ENCODE measurements at regions not wholly inside any gene's neighbourhood (a gene's known extent, or its start where the extent isn't known, plus 50 kb on each side); places are given as distances from the start of the nearest gene placed in this dataset.

DNA sequence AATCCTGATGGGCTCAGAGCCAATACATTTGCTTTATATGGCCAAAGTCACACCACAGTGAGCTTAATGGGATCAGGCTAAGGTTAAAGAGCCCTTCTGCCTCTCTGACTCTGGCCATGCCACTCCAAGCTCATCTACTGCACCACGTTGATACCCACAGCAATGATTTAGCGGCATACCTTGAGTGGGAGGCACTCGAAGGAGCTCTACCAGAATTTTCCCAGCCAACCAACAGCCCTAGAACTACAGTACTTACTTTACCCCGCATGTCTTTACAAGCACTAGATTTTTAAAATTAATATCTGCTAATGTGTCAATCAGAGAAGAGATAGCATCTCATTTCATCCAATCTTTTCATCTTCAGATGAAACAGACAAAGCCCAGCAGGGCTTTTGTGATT lies 300.5 kb downstream of the GRIN2B start:
- no peak for DNase-seq (ENCODE audit: low read depth)

DNA sequence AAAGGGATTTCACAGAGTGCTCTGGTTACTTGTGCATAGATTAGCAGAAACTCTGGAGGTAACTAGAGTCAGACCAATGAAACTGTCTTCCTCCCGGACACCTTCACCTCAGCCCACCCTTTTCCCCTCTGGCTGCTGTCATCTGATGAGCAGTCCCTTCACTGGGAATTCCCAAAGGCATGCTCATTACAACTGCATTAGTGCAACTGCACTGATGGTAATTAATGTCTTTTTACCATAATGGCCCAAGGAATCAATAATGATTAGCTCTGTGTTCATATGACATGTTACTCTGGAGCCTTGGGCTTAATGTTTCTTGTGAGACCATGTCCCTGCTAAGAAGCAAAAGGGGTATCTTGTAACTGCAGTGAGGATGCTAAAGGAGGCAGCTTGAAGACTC lies 304.5 kb downstream of the GRIN2B start:
- DNase-seq (ENCODE audit: low read depth): no peak

DNA sequence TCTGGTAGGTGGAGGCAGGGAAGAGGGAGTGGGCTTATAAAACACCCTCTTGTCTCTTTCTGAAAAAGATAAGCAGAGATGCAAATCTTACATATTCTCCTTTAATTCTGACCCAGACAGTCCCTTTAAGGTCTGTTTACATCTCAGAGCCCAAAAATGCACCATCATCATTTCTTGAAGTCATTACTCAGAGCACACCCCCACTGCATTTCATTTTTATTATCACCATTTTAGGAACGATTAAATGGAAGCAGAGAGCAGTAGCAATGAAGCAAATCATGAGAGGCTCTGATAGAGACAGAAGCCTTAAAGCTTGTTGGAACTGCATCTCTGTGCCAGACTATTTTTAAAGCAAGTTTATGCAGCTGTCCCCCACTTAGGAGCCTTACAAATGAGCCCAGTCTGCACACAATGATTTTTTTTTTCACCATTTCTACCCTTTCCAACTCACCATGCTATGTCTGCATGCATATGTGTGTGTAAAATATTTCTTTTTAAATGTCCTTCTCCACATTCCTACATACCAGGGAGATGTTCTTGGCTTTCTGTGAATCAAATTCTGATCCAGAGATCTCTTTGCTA lies 311.0 kb downstream of the GRIN2B start:
- DNase-seq (ENCODE audit: low read depth): no peak

GRCh38 chr12:13668880-13669279 lies 312.5 kb downstream of the GRIN2B start:
- DNase-seq (ENCODE audit: low read depth): no peak

- no peak for DNase-seq (ENCODE audit: low read depth)
Observed at GRCh38 chr12:13666806-13667205, 314.6 kb downstream of the GRIN2B start.

DNA sequence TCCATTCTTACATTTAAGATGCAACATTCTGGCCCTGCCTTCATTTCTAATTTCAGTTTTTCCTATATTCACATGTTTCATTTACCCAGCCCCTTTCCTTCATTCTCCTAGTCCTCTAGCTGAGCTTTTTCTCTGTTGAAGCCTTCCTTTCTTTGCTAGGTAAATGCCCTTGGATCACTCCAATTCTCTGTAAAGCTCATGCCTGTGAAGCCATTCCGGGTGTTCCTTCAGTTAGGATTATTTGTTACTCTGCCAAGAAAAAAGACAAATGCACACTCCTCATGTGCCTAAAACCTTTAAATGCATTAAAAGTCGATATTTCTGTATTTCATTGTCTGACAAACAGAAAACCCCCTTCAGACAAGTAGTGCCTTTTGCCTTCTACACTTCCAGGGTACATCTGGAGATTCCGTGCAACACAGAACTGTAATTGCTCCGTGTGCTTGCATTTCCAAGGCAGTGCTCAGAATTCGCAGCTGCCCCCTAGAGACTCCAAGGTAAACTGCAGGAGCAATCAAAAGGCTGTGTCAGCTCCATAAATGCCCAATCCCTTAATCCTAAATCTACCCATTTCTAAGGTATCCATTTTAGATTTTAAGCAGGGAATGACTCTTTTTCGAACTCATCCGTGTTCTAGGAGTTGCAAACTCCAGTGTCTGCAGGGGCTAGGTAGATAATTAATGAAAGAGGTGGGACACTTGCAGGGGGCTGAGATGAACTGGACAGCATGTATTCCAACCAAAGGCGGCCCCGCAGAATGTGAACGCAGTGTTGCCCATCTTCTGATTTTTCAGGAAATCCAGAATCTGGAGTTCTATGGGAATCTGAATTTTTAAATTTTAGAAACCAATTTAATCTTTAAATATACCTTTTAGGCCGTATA lies 320.2 kb downstream of the GRIN2B start:
- DNase-seq (ENCODE audit: low read depth): no peak

DNA sequence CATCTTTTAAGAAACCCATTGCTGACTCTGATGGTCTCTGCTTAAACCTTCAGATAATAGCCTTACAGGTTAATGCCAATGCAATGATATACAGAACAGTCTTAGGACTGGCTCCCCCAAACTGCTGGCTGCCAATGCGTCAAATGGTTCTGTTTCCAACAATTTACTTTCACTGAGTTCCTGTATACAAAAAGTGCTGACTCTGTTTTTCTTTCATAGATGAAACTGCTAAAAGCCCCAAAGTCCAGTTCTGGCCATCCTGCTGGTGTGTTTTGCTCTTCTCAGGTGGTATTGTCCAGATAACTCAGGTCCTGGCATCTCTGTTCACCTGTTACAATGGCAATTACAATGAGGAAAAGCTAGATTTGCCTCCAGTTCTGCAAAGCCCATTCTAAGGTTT lies 326.9 kb downstream of the GRIN2B start:
- DNase-seq (ENCODE audit: low read depth): no peak

- no peak for DNase-seq (ENCODE audit: low read depth)
Observed at GRCh38 chr12:13652105-13652504, 329.3 kb downstream of the GRIN2B start.

DNA sequence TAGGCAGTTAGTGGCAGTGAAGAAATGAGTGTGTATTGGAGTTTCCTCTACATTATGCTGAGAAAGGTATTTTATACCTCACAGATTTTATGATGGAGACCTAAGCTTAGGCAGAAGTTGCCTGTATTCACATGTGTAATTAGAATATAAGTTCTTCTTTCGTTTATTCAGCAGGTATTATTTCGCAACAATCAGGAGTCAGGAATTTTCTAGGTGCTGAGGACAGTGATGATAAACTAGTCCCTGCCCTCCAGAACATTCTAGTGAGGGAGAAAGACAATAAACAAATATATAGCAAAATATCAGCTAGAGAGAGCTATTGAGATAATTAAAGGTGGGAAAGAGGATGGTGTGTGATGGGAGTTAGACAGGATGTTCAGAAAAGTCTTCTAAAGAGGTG lies 345.7 kb downstream of the GRIN2B start:
- no peak for DNase-seq (ENCODE audit: low read depth)

DNA sequence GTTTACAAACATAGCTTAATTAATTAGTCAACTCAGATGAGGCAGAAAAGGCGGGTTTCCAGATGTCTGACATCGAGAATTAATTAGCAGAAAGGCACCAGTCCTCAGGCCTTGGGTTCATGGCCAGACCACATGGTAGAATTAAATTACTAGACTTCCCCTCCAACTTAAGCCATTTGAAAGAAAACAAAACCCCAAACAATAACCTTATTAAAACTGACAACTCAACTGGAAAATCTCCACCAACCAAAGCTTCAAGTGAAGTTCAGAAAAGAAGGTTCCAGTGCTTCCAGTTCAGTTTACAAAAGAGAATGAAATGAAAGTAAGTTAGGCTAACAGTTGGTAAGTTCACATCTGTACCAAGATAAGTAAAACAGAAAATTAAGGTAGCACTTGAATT lies 349.5 kb downstream of the GRIN2B start:
- DNase-seq (ENCODE audit: low read depth): no peak

DNA sequence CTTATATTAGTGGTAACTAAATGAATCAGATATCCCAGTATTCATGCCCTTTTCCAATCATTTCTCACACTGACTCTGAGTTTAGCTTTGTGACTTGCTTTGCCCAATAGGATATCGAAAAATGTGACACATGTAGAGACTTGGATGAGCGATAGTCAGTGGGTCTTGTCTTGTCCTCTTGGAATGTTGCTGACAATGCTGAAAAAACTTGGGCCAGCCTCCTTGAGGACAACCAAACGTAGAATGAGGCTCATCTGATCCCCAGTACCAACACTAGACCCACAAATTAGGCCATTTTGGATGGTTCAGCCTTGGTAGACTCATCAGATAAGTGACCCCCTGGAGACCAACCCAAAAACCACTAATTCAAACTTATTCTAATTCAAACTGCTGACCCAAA lies 351.0 kb downstream of the GRIN2B start:
- DNase-seq (ENCODE audit: low read depth): no peak

DNA sequence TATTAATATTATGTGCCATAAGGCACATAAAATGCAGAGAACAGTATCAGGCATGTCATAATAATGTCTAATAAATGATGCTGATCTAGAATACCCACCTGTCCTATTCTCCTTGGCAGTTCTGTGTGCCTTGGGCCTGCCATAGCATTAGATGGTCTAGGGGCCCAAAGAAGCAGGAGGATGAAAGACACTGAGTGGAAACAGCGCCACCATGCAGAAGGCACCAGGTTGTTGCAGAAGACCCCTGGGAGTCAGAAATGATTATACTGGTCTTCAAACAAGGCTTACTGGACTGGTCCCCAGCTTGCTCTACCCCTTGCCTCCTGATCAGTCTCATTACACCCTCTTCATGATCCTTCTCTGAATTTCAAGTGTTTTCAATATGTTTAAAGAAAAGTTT lies 353.3 kb downstream of the GRIN2B start:
- no peak for DNase-seq (ENCODE audit: low read depth)

GRCh38 chr12:13627536-13627935 lies 353.9 kb downstream of the GRIN2B start:
- no peak for DNase-seq (ENCODE audit: low read depth)

DNA sequence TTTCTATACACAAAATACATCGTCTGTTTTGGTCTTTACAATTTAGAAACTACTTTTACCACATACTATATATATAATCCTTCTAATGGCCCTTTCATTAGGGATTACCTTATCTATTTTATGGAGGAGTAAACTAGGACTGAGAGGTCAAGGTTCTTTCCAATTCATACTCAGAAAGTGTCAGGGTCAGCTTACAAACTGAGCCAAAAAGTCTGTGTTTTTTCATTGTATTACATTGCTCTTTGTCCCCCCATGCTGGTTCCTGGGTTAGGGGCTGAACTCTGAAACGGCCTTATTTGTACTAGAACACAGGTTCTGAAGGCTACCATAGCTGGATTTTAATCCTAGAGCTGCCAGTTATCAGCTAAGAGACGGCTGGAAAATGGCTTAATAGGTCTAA lies 368.1 kb downstream of the GRIN2B start:
- DNase-seq (ENCODE audit: low read depth): no peak

GRCh38 chr12:13609894-13610679 lies 371.3 kb downstream of the GRIN2B start:
- no peak for DNase-seq (ENCODE audit: low read depth)

GRCh38 chr12:13606290-13606689 lies 375.1 kb downstream of the GRIN2B start:
- DNase-seq (ENCODE audit: low read depth): no peak

- DNase-seq (ENCODE audit: low read depth): no peak
Observed at GRCh38 chr12:13603953-13604352, 377.4 kb downstream of the GRIN2B start.

DNA sequence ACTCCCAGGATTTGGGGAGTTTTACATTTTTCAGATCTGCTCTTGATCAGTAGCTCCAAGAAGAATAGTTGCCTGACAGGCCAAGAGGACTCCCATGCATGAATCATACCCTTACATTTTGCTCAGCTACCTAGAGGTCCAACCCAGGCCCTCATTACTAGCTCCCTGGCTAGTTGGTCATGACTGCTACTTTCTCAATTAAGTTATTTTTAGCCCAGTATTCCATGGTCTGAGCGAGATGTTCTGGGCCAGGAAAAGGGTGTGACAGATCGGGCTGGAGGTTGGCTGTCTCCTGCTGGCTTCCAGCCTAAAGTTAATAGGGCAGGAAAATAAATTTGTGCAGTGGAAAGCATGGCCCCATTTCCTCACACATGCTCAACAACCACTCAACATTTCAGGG lies 379.2 kb downstream of the GRIN2B start:
- DNase-seq (ENCODE audit: low read depth): no peak

GRCh38 chr12:13599176-13599575 lies 382.2 kb downstream of the GRIN2B start:
- no peak for DNase-seq (ENCODE audit: low read depth)

- DNase-seq (ENCODE audit: low read depth): no peak
Observed at GRCh38 chr12:13597837-13598236, 383.6 kb downstream of the GRIN2B start.

DNA sequence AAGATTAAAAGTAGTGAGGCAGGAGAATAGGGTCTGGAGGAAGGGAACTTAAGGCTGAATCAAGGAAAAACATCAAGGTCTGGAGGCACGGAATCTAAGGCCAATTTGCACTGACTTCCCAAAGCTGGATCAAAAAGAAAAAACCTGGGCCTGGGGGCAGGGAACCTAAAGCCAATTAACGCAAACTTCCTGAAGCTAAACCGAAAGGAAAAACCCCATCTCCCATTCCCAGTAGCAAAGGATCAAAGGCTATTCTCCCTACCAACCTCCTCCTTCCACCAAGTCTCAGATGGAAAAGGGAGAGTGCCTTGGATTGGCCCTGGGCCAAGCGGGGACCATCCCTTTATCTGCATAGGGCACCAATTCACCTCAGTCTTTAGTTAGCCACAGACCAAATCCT lies 384.2 kb downstream of the GRIN2B start:
- DNase-seq (ENCODE audit: low read depth): no peak

GRCh38 chr12:13596714-13597113 lies 384.7 kb downstream of the GRIN2B start:
- no peak for DNase-seq (ENCODE audit: low read depth)

Data from stimulated activated CD8-positive, alpha-beta memory T cell treated with anti-CD3 and anti-CD28 coated beads, Interleukin-15, amount 100 ng/mL, for 1 hour (primary cell).